ENCODE measurements at regions not wholly inside any gene's neighbourhood (a gene's known extent, or its start where the extent isn't known, plus 50 kb on each side); places are given as distances from the start of the nearest gene placed in this dataset.

GRCh38 chr12:4106621-4107020 is 166.9 kb upstream of the CCND2 start:
- no peak for DNase-seq (ENCODE audit: low spot score)

- DNase-seq (ENCODE audit: low spot score) = no peak
Observed at GRCh38 chr12:4104722-4105244, 168.8 kb upstream of the CCND2 start.

- no peak for DNase-seq (ENCODE audit: low spot score)
Observed at GRCh38 chr12:4099276-4099675, 174.3 kb upstream of the CCND2 start.

- no peak for DNase-seq (ENCODE audit: low spot score)
Observed at GRCh38 chr12:4091016-4091743, 182.4 kb upstream of the CCND2 start.

- no peak for DNase-seq (ENCODE audit: low spot score)
Observed at GRCh38 chr12:4089956-4090355, 183.6 kb upstream of the CCND2 start.

GRCh38 chr12:4089121-4089606 is 184.4 kb upstream of the CCND2 start:
- no peak for DNase-seq (ENCODE audit: low spot score)

GRCh38 chr12:4088451-4088850 is 185.1 kb upstream of the CCND2 start:
- DNase-seq (ENCODE audit: low spot score) = no peak

GRCh38 chr12:4086481-4086880 is 187.1 kb upstream of the CCND2 start:
- no peak for DNase-seq (ENCODE audit: low spot score)

- no peak for DNase-seq (ENCODE audit: low spot score)
Observed at GRCh38 chr12:4084573-4084972, 189.0 kb upstream of the CCND2 start.

- no peak for DNase-seq (ENCODE audit: low spot score)
Observed at GRCh38 chr12:4082809-4083403, 190.7 kb upstream of the CCND2 start.

- DNase-seq (ENCODE audit: low spot score) = no peak
Observed at GRCh38 chr12:4080213-4080612, 193.3 kb upstream of the CCND2 start.

- DNase-seq (ENCODE audit: low spot score) = no peak
Observed at GRCh38 chr12:4074129-4074528, 199.4 kb upstream of the CCND2 start.

GRCh38 chr12:4069670-4070010 is 196.4 kb upstream of the PARP11 start:
- no peak for DNase-seq (ENCODE audit: low spot score)

- DNase-seq (ENCODE audit: low spot score) = no peak
Observed at GRCh38 chr12:4068981-4069669, 195.9 kb upstream of the PARP11 start.

- DNase-seq (ENCODE audit: low spot score) = no peak
Observed at GRCh38 chr12:4064008-4064407, 190.8 kb upstream of the PARP11 start.

- no peak for DNase-seq (ENCODE audit: low spot score)
Observed at GRCh38 chr12:4059898-4060568, 186.8 kb upstream of the PARP11 start.

- DNase-seq (ENCODE audit: low spot score) = no peak
Observed at GRCh38 chr12:4056910-4057845, 184.0 kb upstream of the PARP11 start.

- DNase-seq (ENCODE audit: low spot score) = no peak
Observed at GRCh38 chr12:4054630-4055029, 181.4 kb upstream of the PARP11 start.

- DNase-seq (ENCODE audit: low spot score) = no peak
Observed at GRCh38 chr12:4052691-4053090, 179.5 kb upstream of the PARP11 start.

GRCh38 chr12:4051596-4051995 is 178.4 kb upstream of the PARP11 start:
- no peak for DNase-seq (ENCODE audit: low spot score)

GRCh38 chr12:4050340-4050739 is 177.1 kb upstream of the PARP11 start:
- DNase-seq (ENCODE audit: low spot score) = no peak
